OCI-LY1 (cell line): ENCODE measurements at regions not wholly inside any gene's neighbourhood (a gene's known extent, or its start where the extent isn't known, plus 50 kb on each side); places are given as distances from the start of the nearest gene placed in this dataset.

Source experiments
- H2AFZ ChIP-seq: fragments of 200-600 bp; sonication (generic), shearing (Covaris generic); 2 replicates; pipeline ENCODE4 v1.6.0; 2014; ENCODE audit warnings: antibody characterized with exemption, mild to moderate bottlenecking, low read length
- H3F3A ChIP-seq: fragments of 200-600 bp; sonication (generic), shearing (Covaris generic); 2 replicates; pipeline ENCODE4 v1.6.0; 2014; ENCODE audit warnings: mild to moderate bottlenecking, antibody characterized with exemption, low read length, moderate library complexity; ENCODE audit not compliant: insufficient read depth
- H3K27ac ChIP-seq: fragments of 200-600 bp; sonication (generic); 2 replicates; pipeline ENCODE4 v1.5.1; 2014; ENCODE audit warnings: low read length, mixed run types, mild to moderate bottlenecking, low read depth; ENCODE audit not compliant: poor library complexity, severe bottlenecking
- H3K27me3 ChIP-seq: fragments of 200-600 bp; sonication (generic); 2 replicates; pipeline ENCODE4 v1.6.0; 2014; ENCODE audit warnings: antibody characterized with exemption, mild to moderate bottlenecking, low read length, moderate library complexity; ENCODE audit not compliant: insufficient read depth
- H3K36me3 ChIP-seq: fragments of 200-600 bp; sonication (generic); 2 replicates; pipeline ENCODE4 v1.6.1; 2014; ENCODE audit warnings: mild to moderate bottlenecking, antibody characterized with exemption, low read length, moderate library complexity, mixed read lengths; ENCODE audit not compliant: insufficient read depth
- H3K4me1 ChIP-seq: fragments of 200-600 bp; sonication (generic); 2 replicates; pipeline ENCODE4 v1.5.1; 2014; ENCODE audit warnings: mild to moderate bottlenecking, low read length, moderate library complexity; ENCODE audit not compliant: insufficient read depth, severe bottlenecking
- H3K4me2 ChIP-seq: fragments of 200-600 bp; sonication (generic), shearing (Covaris generic); 2 replicates; pipeline ENCODE4 v1.6.1; 2014; ENCODE audit warnings: low read length
- H3K4me3 ChIP-seq: fragments of 200-600 bp; sonication (generic); 2 replicates; pipeline ENCODE4 v1.5.1; 2014; ENCODE audit warnings: low read length, low read depth, mild to moderate bottlenecking, mixed read lengths; ENCODE audit not compliant: poor library complexity, severe bottlenecking
- H3K79me2 ChIP-seq: fragments of 200-600 bp; shearing (Covaris generic); 2 replicates; pipeline ENCODE4 v1.6.1; 2016; ENCODE audit warnings: mixed run types, low read length, mixed read lengths; ENCODE audit not compliant: insufficient read depth
- H3K9ac ChIP-seq: fragments of 200-600 bp; sonication (generic), shearing (Covaris generic); 2 replicates; pipeline ENCODE4 v1.6.1; 2014; ENCODE audit warnings: mild to moderate bottlenecking, low read length, mixed read lengths
- H3K9me2 ChIP-seq: fragments of 200-600 bp; sonication (generic), shearing (Covaris generic); 2 replicates; pipeline ENCODE4 v1.6.1; 2014; ENCODE audit warnings: low read depth, mild to moderate bottlenecking, low read length, mixed read lengths
- H3K9me3 ChIP-seq: fragments of 200-600 bp; shearing (Covaris generic); 2 replicates; pipeline ENCODE4 v1.6.1; 2014; ENCODE audit warnings: low read length, mixed read lengths
- H4K20me1 ChIP-seq: fragments of 200-600 bp; sonication (generic), shearing (Covaris generic); 2 replicates; pipeline ENCODE4 v1.6.0; 2016; ENCODE audit warnings: mild to moderate bottlenecking, low read length; ENCODE audit not compliant: insufficient read depth
- EZH2 ChIP-seq: fragments of 200-600 bp; sonication (generic), shearing (Covaris generic); IDR thresholded peaks from 2 replicates; pipeline ENCODE4 v1.8.0; 2017; ENCODE audit warnings: borderline replicate concordance, mixed run types, mild to moderate bottlenecking, antibody characterized with exemption, low read length, moderate library complexity, mixed read lengths
- TF ChIP-seq, protein P1 (sequence below): fragments of 200-600 bp; sonication (generic), shearing (Covaris generic); IDR thresholded peaks from 2 replicates; pipeline ENCODE4 v1.5.1; 2017; ENCODE audit warnings: mild to moderate bottlenecking, antibody characterized with exemption, low read length, moderate library complexity, mixed read lengths

DNA sequence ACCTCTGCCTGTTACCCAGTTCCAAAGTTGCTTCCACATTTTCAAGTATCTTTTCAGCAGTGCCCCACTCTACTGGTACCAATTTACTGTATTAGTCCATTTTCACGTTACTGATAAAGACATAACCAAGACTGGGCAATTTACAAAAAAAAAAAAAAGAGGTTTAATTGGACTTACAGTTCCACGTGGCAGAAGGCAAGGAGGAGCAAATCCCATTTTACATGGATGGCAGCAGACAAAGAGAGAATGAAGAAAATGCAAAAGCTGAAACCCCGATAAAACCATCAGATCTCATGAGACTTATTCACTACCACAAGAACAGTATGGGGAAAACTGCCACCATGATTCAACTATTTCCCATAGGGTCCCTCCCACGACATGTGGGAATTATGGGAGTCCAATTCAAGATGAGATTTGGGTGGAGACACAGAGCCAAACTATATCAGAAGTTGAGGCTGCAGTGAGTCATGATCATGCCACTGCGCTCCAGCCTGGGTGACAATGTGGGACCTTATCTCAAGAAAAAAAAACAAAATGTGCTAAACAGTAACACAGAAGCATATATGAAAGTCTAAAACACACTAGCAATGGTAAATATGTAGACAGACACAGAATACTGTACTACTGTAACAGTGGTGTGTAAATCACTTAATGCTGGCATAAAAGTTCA, 190.3 kb upstream of the ZC3H12C start:
- Histone ChIP-seq H3K9me3 (no peaks in the 10 kb centered on the region), H3K9ac (no peak overlapping the region), H3K27me3 (no peaks in the 10 kb centered on the region), H3K36me3 (no peaks in the 10 kb centered on the region), H3K27ac (no peak overlapping the region), H2AFZ (no peak overlapping the region), H3F3A (no peaks in the 10 kb centered on the region), H3K79me2 (no peaks in the 10 kb centered on the region), H3K9me2 (no peaks in the 10 kb centered on the region), H4K20me1 (no peaks in the 10 kb centered on the region), H3K4me2 (no peak overlapping the region), H3K4me1 (no peaks in the 10 kb centered on the region), H3K4me3 (no peak overlapping the region)
- TF ChIP-seq EZH2 = no peak
- TF ChIP-seq, protein P1, sequence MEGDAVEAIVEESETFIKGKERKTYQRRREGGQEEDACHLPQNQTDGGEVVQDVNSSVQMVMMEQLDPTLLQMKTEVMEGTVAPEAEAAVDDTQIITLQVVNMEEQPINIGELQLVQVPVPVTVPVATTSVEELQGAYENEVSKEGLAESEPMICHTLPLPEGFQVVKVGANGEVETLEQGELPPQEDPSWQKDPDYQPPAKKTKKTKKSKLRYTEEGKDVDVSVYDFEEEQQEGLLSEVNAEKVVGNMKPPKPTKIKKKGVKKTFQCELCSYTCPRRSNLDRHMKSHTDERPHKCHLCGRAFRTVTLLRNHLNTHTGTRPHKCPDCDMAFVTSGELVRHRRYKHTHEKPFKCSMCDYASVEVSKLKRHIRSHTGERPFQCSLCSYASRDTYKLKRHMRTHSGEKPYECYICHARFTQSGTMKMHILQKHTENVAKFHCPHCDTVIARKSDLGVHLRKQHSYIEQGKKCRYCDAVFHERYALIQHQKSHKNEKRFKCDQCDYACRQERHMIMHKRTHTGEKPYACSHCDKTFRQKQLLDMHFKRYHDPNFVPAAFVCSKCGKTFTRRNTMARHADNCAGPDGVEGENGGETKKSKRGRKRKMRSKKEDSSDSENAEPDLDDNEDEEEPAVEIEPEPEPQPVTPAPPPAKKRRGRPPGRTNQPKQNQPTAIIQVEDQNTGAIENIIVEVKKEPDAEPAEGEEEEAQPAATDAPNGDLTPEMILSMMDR = no peak

DNA sequence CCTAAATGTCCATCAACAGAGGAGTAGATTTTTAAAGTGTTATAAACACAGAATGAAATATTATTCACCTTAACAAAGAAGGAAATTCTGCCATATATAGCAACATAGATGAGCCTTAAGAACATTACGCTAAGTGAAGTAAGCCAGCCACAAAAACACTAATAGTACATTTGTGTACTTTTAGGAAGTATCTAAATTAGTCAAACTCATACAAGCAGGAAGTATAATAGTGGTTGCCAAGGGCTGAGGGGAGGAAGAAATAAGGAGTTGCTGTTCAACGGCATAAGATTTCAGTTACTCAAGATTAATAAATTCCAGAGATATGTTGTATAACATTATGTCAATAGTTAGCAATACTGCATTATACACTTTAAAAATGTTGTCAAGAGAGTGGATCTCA, 181.7 kb upstream of the ZC3H12C start:
- Histone ChIP-seq H3K79me2 (no peaks in the 10 kb centered on the region), H3K9ac (no peak overlapping the region), H3K27ac (no peak overlapping the region), H3K4me3 (no peak overlapping the region), H3F3A (no peaks in the 10 kb centered on the region), H3K36me3 (no peaks in the 10 kb centered on the region), H2AFZ (no peak overlapping the region), H3K9me3 (no peaks in the 10 kb centered on the region), H4K20me1 (no peaks in the 10 kb centered on the region), H3K4me2 (no peak overlapping the region), H3K9me2 (no peaks in the 10 kb centered on the region), H3K4me1 (no peaks in the 10 kb centered on the region), H3K27me3 (no peaks in the 10 kb centered on the region)
- TF ChIP-seq EZH2 = no peak
- TF ChIP-seq, protein P1 = no peak

DNA sequence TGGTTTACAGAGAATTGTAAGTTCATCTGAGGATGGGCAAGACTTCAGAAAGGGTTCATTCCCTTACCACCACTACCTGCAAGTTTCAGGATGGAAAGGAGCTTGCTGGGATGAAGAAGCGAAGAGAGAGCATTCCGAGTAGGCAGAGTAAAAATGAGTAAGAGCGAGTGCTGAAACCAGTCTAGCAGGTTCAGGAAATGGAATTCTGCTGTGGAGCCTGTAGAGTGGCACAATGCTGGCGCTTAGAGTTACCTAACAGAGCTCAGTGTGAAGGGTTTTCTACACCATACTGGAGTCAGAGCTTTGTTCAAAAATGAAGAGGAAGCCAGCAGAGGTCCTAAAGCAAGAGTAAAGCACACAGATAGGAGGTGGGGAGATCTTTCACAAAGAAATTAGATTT, 179.2 kb upstream of the ZC3H12C start:
- no peaks in the 10 kb centered on the region for H3K27me3 ChIP-seq
- H3K36me3 ChIP-seq = no peaks in the 10 kb centered on the region
- H3K9me2 ChIP-seq = no peaks in the 10 kb centered on the region
- H4K20me1 ChIP-seq = no peaks in the 10 kb centered on the region
- H3K9me3 ChIP-seq = no peaks in the 10 kb centered on the region
- H3K27ac ChIP-seq = no peak overlapping the region
- no peak for TF ChIP-seq EZH2
- TF ChIP-seq, protein P1 = no peak
- no peak overlapping the region for H3K4me3 ChIP-seq
- no peaks in the 10 kb centered on the region for H3K4me1 ChIP-seq
- H3F3A ChIP-seq = no peaks in the 10 kb centered on the region
- no peaks in the 10 kb centered on the region for H3K79me2 ChIP-seq
- H3K9ac ChIP-seq = no peak overlapping the region
- H3K4me2 ChIP-seq = no peak overlapping the region
- H2AFZ ChIP-seq = no peak overlapping the region
